Adipose tissue (tissue), 3 donors: ENCODE measurements at regions not wholly inside any gene's neighbourhood (a gene's known extent, or its start where the extent isn't known, plus 50 kb on each side); places are given as distances from the start of the nearest gene placed in this dataset.
"Not testable (repeated sequence)": the region's sequence is repeated elsewhere in the genome, so short reads cannot be mapped to it uniquely, and the experiment has no call there.

ENCODE experiments used
- H3K27ac ChIP-seq: one replicate; pipeline ENCODE4 v1.5.1; 2013; ENCODE audit warnings: low read depth, low read length
- WGBS, 3 donors: extraction: QIAGEN DNeasy Blood & Tissue Kit; methylation state at CpG; one replicate each; pipeline ENCODE4 v1.1.7; 2013; 5-methylcytosine and 5-hydroxymethylcytosine counted together
- donor health status: healthy with polysubstance abuse.
- donor health status: Bipolar disorder and iron deficiency.
- donor health status: healthy.

DNA sequence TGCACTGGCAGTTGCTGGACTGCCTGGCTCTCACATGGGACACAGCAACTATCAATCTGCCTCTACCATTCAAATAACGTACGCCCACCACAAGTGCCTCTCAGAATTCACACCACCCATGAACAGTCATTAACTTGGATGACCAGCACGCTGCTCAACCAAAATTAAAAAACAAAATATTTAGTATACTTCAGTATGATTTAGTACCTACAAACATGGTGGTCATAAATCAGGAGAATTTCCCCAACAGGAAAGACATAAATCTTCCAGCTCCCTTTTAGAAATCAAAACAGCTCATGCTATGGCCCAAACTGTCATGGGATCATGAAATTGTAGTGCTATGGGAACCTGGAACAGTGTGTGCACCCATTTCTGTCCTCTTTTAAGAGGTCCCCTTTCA is 317.4 kb upstream of the ETAA1 start:
- 59 to 71% (median 65%) methylated on average over 3 of the region's 3 CpGs for WGBS, 3 donors
- H3K27ac ChIP-seq = no peak overlapping the region

- no peak overlapping the region for H3K27ac ChIP-seq
Measured at GRCh38 chr2:67082813-67083212, 314.3 kb upstream of the ETAA1 start.

DNA sequence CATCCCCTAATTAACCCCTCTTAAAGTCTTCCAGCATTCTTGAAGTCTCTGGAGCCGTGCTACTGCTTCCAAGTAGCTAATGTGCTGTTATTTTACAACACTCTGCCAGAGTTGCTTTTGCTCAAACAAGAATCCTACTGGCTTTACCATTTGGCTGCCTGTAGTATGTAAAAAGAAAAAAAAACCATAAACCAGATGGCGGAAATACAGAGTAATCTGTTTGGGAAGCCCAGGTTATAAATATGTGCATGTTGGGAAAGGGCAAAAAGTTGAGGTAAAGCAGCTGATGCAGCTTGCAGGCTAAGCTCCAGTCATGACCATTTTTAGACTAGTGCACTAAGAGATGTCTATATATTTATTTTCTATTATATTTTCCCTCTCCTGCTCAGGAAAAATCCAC is 313.2 kb upstream of the ETAA1 start:
- H3K27ac ChIP-seq = no peak overlapping the region
- WGBS, 3 donors = 46 to 90% (median 60%) methylated on average over 2 of the region's 2 CpGs

DNA sequence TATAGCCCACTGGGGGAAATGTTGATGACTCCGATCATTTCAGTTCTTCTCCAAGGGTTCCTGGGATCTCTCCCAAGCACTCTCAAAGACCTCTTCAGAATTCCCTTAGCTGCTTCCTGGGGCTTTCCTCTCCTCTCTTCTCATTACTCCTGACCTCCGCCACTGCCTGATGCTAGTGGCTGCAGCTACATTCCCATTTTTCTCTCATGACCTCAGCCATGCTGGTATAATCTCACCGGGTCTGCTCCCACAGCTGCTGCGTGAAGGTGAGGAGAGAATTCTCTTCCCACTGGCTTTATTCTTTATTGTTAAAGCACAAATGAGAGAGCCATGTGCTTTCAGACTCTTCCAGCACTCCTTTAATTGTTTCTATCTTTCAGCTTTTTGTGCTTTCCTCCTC is 312.0 kb upstream of the ETAA1 start:
- WGBS, 3 donors = 59 to 90% (median 69%) methylated on average over 4 of the region's 4 CpGs
- H3K27ac ChIP-seq = no peak overlapping the region

- no peak overlapping the region for H3K27ac ChIP-seq
Measured at GRCh38 chr2:67091681-67092080, 305.5 kb upstream of the ETAA1 start.

DNA sequence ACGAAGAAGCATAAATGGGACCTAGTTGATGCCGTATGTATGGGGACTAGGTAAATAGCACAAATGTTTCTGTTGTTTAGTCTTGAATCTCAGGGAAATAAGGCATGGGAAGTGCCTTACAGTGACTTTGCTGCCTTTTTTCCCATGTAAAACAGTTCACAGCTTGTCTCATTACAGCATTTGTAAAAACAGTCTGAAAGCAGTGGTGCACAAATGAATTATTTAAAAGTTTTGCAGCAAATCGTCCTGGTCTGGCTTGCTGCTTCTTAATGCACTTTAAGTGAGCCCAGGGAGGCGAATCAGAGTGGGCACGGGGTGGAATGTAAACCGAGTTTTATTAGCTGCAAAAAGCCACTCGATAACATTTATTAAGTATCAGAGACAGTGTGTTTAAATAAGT is 302.0 kb upstream of the ETAA1 start:
- H3K27ac ChIP-seq = no peak overlapping the region
- 71 to 78% (median 74%) methylated on average over 7 of the region's 7 CpGs for WGBS, 3 donors

DNA sequence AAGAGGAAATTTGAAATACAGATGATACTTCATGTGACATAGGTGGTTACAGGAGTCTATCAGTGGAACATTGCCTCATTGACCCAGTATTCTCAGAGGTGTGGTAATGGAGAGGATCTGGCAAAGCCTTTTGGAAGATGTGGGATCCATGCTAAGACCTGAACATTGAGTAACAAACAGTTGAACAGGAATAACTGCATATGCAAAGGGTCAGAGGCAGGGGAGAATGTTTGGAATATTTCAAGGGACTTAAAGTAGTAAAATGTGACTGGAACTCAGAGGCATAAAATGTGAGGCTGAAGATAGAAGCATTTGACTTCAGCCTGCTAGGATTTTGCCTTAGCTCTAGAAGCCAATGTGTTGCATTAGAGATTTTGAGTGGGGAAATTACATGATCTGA is 300.2 kb upstream of the ETAA1 start:
- no peak overlapping the region for H3K27ac ChIP-seq

DNA sequence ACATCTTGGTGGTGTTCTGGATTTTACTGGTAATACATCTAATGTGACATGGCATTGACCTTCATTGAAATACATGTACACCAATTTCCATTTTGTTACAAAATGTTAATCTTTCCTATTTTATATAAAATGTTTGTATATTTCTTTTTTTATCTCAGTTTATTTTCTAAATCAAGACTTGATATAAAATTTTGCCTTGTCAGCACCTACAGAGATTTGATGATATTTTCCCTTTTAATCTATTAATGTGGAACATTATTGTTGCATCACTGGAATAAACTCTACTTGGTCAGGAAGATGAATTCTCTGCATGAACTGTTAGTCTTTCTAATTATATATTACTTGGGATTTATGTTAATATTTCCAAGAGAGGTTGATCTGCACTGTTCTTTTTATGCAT is 294.0 kb upstream of the ETAA1 start:
- no peak overlapping the region for H3K27ac ChIP-seq

GRCh38 chr2:67108231-67108630 is 288.9 kb upstream of the ETAA1 start:
- 35 to 48% (median 37%) methylated on average over 2 of the region's 2 CpGs for WGBS, 3 donors
- H3K27ac ChIP-seq = no peak overlapping the region

DNA sequence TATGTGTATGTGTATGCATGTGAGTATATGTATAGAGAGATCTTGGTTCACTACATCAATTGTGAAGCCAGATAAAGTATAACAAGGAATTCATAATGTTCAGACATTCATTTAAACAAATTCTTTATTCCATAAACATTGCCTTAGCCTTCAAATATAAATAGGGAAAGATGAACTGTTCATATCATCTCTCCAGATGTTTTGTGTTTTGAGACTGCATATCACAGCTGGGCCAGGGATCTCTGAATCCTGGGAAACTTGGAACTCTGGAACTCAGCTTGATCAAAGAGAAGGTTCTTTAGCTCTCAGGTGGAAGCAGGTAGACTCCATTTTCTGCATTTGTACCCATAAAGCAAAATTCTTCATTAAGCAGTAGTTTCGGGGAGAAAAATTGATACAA is 272.6 kb upstream of the ETAA1 start:
- no peak overlapping the region for H3K27ac ChIP-seq
- 91 to 100% (median 94%) methylated on average over 1 of the region's 1 CpG for WGBS, 3 donors

DNA sequence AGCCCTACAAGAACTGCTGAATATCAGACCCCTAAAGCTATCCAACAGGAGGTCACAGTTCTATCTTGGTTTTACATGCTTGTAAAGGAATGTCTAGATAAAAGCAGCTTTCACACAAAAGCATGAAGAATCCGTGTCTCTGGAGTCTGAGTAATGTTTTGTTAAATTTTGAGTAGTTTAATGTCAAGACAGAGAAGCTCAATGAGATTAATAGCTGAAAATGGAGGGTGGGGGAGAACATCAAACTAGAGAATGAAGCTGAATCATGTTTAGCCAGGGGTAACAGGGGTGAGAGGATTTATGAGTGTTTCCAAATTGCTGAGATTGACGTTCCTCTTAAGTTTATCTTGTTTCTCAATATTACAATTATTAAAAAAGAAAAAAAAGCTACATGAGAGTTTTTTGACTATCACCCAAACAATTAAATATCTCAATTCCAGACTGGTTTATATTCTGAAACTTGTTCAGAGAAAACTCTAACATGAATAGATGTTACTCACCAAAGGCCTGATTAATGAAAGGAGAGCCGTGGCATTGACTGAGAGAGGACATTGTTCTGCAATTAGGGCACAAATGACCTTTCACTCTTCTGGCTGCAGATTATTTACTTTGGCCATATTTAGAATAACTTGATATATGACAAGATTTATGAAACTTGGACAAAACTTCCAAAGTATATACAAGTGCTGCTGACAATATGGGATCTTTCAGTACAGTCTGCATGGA is 266.4 kb upstream of the ETAA1 start:
- 39 to 61% (median 49%) methylated on average over 3 of the region's 3 CpGs for WGBS, 3 donors
- no peak overlapping the region for H3K27ac ChIP-seq

DNA sequence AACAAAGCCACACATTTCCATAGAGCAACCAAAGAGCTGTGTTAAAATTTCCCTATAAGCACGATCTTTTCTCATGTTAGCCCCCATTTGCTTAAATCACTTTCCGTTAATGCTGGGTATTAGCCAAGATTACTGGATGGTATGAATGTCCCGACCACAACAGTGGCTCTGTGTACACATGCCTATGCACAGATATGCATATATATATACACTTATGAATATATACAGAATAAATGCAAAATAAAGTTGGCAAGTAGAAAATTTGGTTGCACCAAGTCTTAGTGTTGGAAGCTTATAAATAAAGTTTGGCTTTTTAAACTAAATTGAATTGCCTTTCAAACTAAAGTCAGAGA is 265.9 kb upstream of the ETAA1 start:
- H3K27ac ChIP-seq = no peak overlapping the region
- WGBS, 3 donors = 73 to 90% (median 84%) methylated on average over 3 of the region's 3 CpGs

GRCh38 chr2:67132441-67132940 is 264.6 kb upstream of the ETAA1 start:
- WGBS, 3 donors = 54 to 88% (median 66%) methylated on average over 2 of the region's 2 CpGs
- H3K27ac ChIP-seq = not testable (repeated sequence)

- 66 to 75% (median 74%) methylated on average over 3 of the region's 3 CpGs for WGBS, 3 donors
- H3K27ac ChIP-seq = no peak overlapping the region
Measured at GRCh38 chr2:67135208-67135607, 261.9 kb upstream of the ETAA1 start.

DNA sequence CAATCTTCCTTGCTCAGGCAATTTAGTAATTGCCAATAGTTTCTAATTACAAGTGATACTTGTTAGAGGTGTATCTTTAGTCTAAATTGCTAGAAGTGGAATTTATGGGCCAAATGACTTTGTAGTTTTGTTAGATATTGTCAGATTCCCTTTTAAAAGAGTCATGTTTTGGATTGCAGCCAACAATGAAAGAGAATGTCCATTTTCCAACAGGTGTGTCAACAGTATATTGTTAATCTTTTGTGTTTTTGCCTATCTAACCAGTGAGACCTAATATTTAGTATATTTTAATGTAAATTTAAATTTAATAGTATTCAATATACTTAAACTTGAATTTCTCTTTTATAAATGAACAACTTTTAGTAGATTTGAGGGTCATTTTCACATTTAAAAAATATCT is 259.4 kb upstream of the ETAA1 start:
- no peak overlapping the region for H3K27ac ChIP-seq

DNA sequence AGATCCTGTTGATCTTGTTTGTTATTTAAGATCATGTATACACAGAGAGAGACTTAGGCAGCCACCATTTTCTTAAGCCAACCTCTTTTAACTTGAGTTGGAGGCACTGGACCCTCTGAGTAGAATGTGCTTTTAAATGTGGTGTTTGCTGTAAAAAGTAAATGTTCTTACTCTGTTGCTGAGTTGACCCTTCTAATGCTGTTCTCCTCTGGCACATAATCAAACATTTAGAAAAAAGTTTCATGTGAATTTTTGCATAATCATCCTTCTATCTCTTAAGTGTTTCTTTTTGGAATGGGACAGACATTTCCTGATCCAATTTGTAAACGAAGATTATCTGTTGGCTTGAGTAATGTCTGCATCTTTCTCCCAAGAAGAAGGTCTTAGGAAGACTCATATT is 255.1 kb upstream of the ETAA1 start:
- 17 to 68% (median 18%) methylated on average over 1 of the region's 1 CpG for WGBS, 3 donors
- H3K27ac ChIP-seq = no peak overlapping the region

DNA sequence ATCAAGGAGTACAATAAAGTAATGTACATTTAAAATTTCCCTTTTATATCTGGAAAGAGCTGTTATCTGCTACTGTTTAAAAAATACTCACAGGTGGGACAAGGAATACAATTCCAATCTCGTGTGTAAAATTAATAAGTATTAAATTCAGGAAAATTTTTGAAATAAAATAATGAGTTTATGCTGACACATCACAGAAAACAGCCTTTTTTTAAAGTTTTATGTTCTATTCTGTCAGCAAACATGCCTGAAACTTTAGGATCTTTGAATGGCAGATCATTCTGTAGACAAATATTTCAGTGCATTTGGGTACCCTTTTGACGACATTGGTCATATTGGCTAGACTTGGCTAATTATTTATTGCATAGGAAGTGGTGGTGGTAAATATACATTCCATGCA is 254.4 kb upstream of the ETAA1 start:
- no peak overlapping the region for H3K27ac ChIP-seq
- WGBS, 3 donors = 74 to 82% (median 75%) methylated on average over 2 of the region's 2 CpGs

- no peak overlapping the region for H3K27ac ChIP-seq
- 91 to 98% (median 97%) methylated on average over 1 of the region's 1 CpG for WGBS, 3 donors
Measured at GRCh38 chr2:67145851-67146250, 251.3 kb upstream of the ETAA1 start.

GRCh38 chr2:67156796-67157195 is 240.3 kb upstream of the ETAA1 start:
- 71 to 89% (median 76%) methylated on average over 3 of the region's 3 CpGs for WGBS, 3 donors
- no peak overlapping the region for H3K27ac ChIP-seq

- H3K27ac ChIP-seq = no peak overlapping the region
Measured at GRCh38 chr2:67158718-67159117, 238.4 kb upstream of the ETAA1 start.

GRCh38 chr2:67159929-67160328 is 237.2 kb upstream of the ETAA1 start:
- no peak overlapping the region for H3K27ac ChIP-seq
- WGBS, 3 donors = 63 to 77% (median 69%) methylated on average over 4 of the region's 4 CpGs
